NCI-H526 (cell line): ENCODE measurements at regions not wholly inside any gene's neighbourhood (a gene's known extent, or its start where the extent isn't known, plus 50 kb on each side); places are given as distances from the start of the nearest gene placed in this dataset.
A peak's percentile ranks its signal among the peaks of the same experiment; 100 is the strongest.
"Not testable (repeated sequence)": the region's sequence is repeated elsewhere in the genome, so short reads cannot be mapped to it uniquely, and the experiment has no call there.

Experiments used
- DNase-seq, 2 experiments: peaks; one replicate each; lab custom pipeline; 2025; lab: John Stamatoyannopoulos, UW

DNA sequence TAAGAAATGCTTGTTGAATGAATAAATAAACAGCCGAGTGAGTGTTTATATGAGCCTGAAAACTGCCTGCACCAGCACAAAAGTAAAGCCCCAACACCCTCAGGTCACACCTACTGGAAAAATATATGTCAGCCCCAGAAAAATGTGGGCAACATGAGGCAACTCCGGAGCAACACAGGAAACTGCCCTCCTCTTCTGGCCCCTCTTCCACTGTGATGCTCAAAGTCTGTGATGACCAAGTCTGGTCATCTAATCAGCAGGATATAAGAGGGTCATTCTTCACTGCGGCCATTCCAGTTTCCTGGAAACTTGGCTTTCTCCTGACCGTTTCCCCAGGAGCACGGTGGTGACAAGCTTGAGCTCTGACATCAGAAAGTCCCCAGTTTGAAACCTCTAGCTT is 159.6 kb upstream of the PZP start:
- no peak for DNase-seq

DNA sequence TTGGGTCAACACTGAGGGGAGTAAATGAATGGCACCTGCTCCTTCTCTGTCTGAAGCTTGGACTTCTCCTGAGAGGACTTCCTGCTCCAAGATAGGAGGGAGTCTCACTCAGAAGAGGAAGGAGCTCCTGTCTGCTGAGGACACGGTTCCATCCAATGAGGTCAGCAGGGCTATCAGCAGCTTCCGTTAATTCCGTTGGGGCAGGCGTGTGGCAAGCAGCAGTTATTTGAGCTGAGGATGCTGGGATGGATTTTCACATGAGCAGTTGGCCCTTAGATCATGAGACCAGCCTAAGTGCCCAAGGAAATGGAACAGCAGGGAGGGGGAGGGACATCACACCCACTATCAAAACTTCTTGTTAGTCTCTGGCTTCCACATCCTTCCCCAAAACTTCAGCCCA is 159.0 kb upstream of the PZP start:
- DNase-seq: no peak

DNA sequence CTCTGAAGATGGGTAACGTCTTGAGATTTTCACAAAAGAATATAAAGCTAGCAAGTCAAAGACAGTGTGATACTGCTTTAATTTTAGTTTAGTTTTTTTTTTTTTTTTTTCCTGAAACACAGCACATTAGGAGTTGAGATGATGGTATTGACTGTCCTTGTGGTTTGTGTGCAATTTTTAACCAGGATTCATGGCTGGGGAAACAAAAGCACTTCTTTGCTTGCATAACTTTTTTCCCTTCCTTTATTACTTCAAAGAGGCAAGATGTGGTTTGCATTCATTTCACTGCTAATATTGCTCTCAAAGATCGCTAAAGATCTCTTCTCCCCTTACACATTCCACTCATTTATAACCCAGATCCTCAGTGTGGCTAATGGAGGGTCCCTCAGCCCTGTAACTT is 157.1 kb upstream of the PZP start:
- no peak for DNase-seq

DNA sequence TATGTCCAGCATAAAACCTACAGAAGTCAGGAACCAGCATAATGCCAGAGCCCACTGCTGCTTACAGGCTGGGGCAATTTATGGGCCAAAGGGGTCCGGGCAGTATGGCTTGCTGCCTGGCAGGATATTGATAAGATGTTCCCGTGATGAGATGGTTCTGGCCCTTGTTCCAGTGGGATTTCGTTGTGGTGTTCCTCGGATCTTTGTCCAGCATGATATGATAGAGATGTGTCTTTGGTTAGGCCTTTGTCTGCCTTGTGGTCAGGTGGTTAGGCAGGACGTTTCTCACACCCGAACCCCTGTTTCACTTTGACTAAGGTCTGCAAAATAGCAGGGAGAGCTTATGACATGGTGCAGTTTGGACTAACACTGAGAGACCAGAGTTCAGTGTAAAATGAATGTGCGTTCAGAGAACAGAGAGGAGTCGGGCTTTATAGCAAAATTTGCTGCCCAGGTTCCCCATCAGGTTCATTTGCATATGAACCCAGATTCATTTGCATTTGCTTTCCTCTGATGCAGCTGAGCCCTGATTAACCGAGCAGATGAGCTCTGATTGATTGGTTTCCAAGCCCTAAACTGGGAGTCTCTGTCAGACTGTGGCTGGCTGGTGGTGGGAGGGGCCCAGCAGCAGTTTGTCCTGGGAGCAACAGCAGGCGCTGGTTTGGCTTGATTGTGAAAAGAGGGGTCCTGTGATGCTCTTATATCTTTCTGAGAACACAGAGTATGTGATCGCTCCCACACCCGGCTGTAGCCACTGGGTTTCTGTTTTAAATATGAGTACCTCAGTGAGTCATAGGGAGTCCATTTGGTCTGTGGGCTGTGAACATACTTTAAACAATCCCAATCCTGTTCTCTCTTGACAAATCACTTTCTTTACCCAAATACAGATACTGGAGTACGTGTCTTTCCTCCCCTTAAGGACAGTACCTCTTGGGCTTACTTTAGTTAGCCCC is 156.3 kb upstream of the PZP start:
- peak; percentile 82 to 89 for DNase-seq

DNA sequence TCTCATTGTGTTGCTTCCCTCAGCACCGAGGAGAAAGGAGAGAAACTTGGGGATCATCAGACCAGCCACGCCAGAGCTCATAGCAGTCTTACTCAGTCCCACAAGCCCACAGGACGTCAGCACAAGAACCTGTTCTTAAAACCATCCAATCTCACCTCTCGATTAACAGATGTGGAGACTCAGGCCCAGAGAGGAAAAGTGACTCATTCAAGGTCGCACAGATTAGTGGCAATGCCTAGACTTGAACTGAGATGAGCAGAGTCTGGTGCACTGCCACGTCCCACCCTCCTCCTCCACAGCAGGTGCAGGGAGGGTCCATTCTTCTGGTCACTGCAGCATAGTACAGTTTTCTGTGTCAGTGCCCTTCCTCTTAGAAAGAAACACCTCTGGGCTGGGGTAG is 154.9 kb upstream of the PZP start:
- DNase-seq: no peak

DNA sequence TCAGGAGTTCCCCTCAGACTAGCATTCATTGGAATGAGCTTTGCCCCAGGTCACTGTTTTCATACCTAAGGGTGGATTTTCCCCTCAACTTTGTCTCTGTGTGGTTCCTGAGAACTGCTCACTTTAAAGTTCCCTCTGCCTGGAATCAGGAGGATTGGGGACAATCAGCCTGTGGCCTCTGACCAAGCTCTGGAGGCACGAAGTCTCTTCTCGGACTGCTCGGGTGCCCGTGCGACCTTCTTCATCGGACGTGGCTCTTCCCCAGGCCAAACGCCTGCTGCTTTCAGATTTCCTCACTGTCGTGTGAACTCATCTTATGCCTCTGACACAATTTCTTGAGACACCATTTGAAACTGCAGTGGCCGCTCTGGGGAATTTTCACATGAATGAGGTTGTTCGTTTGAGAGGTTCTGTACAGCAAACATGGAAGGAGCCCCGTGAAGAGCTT is 153.7 kb upstream of the PZP start:
- no peak for DNase-seq

DNA sequence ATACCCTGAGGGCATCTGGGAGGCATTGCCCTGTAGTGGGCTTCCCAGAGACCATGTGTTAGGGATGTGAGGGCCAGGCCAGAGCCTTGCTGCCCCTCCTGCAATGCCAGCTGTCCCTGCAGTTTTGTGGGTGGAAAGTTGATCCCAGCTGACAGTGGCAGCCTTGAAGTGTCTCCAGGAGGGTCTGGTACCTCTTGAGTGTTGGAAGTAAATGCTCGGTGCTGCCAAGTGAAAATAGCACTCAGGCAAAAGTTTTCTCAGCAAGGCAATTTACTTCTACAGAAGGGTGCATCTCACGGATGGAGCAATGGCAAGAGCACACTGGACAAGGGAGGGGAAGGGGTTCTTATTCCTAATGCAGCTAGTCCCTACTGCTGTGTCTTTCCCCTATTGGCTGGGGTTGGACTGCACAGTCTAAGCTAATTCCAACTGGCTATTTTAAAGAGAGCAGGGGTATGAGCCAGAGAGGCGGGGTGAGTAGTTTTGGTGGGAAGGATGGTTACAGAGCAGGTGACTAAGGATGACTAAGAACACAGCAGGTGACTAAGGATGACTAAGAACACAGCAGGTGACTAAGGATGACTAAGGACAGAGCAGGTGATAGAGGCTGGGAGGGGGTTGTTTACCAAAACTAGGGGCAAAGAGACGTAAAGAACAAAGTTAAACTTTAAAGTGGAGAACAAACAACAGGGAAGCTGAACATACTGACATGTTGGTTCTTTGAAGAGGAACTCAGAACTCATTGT is 146.0 kb upstream of the PZP start:
- DNase-seq: not testable (repeated sequence)

DNA sequence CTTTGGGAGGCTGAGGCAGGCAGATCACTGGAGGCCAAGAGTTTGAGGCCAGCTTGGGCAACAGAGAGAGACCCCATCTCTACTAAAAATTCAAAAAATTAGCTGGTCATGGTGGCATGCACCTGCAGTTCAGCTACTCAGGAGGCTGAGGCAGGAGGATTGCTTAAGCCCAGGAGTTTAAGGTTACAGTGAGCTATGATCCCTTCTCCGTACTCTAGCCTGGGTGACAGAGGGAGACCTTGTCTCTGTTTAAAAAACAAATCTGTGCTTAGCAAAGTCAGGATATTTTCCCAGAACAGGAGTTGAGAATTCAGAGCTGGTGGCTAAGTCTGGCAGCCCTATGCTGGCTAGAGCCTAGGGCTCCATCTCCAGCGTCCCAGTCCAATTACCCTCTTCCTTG is 142.9 kb upstream of the PZP start:
- DNase-seq: no peak

DNA sequence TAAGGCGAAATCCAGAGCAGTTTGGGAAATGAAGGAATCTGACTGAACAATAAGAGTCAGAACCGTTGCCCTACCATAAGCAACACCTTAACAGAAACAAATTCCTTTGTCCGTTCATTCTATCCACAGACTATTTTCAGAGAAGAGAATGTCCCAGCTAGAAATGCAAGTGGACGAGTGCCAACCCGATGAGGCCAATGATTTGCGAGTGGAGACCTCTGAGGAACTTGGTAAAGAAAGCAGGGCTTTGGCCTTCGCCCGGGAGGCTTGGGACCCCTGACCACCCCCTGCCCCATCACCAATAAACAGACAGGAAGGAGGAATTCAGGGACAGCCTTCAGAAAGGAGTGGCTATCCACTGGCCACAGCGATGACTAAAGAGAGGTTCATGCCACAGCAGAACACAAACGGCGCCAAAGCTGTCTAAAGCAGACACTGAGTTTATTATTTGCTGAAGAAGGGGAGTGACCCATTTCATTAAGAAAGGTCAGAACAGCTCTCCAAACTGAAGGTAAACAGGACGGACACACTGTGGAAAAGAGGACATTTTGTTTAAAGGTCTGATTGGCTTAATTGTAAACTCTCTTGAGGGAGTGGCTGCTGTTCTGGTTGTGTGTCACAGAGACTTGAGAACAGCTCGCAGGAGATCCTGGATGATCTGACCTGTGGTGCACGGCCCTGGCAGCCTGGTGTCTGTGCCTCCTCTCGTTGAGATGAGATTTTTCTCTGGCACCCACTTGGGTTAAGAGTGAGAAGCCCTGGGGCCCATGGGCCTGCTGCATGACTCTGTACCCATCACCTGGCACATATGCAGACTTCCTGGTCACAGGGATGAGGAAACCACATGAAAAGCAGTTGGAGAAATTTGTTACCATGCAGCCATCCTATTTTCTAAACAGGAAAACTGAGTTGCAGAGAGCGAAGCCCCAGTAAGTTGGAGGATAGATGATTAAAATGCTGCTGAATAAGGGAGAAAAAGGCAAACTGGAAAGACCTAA is 142.0 kb upstream of the PZP start:
- DNase-seq: no peak

DNA sequence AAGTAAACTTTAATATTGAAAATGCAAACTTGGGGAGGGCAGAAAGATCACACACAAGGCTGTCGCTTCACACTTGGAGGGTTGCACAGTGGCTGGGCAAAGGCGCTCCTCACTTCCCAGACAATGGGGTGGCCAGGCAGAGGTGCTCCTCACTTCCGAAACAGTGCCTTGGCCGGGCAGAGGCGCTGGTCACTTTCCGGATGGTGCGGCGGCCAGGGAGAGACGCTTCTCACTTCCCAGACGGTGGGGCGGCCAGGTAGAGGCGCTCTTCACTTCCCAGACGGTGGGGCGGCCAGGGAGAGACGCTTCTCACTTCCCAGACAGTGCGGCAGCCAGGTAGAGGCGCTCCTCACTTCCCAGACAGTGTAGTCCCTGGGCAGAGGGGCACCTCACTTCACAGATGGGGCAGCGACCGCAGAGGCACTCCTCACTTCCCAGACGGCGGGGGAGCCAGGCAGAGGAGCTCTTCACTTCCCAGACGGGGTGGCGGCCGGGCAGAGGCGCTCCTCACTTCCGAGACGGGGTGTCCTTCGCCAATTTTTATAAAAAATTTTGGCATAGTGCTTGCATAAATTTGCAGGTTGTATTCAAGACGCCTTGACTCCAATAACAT is 140.8 kb upstream of the PZP start:
- no peak for DNase-seq

DNA sequence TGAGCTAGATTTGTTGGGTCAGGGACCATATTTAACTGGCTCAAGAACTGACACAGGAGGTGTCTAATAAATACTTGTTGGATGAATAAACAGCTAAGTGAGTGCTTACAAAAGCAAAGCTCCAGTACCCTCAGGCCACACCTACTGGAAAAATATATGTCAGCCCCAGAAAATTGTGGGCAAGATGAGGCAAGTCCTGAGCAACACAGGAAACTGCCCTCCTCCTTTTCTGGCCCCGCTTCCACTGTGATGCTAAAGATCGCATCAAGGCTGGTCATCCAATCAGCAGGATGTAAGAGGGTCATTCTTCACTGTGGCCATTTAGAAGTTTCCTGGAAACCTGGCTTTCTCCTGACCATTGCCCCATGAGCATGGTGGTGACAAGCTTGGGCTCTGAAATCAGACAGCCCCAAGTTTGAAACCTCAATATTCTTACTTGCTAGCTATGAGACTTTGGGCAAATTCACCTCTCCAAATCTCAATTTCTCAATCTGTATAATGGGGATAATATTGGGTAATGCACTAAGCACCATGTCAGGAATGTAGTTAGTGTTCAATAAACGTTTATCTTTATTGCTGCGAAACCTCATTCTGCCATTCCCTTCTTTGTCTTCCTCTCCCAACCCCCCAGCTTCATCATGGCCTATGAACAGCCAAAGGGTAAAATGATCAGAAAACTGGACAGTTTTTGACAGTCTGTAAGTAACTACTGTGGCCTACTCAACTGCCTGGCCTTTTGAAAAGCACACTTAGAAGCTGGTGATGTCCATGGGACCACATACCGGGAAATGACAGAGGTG is 139.3 kb upstream of the PZP start:
- DNase-seq: no peak

DNA sequence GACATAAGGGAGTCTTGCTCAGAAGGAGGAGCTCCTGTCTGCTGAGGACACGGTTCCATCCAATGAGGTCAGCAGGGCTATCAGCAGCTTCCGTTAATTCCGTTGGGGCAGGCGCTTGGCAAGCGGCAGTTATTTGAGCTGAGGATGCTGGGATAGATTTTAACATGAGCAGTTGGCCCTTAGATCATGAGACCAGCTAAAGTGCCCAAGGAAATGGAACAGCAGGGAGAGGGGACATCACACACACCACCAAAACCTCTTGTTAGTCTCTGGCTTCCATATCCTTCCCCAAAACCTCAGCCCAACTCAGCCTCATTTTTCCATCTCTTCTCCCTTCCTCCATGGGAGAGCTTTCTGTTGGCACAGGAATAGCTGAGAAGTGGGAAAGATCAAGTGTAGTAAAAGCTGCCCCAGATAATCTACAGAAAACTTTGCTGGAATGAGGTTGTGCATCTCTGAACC is 138.7 kb upstream of the PZP start:
- no peak for DNase-seq

DNA sequence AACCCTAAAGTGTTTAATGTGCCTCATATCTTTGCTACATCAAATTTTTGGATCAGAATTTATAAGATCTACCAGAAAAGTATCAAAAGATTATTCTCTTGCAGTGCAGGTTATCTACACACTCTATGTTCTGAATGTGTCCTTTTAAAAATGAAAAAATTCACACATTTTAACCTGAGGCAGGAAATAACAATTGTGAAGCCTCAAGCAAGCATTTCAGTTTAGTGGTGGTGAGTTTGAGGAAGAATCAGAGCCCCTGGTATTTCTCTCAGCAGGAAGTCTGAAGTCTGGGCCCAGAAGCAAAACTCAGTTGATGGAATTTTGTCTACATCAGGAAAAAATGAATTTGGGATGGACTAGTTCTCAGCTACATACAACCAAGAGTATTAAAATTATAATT is 137.0 kb upstream of the PZP start:
- no peak for DNase-seq

DNA sequence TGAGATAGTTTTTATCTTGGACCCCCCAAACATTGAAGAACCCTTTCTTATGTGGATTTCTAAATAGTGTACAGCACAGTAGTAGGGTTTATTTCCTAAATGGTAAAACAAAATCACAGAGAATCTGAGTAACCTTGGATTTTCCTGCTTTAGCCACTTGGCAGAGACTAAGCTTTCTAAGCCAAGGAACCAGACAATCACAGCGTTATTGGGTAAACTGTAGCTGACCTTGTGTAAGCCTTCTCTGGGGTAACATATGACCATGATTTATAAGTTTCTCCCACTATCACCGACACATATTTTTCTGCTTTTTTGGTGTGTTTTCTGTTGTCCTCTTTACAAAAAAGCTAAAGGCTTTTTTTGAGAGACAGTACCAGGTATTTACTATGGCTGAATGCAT is 136.3 kb upstream of the PZP start:
- DNase-seq: no peak

DNA sequence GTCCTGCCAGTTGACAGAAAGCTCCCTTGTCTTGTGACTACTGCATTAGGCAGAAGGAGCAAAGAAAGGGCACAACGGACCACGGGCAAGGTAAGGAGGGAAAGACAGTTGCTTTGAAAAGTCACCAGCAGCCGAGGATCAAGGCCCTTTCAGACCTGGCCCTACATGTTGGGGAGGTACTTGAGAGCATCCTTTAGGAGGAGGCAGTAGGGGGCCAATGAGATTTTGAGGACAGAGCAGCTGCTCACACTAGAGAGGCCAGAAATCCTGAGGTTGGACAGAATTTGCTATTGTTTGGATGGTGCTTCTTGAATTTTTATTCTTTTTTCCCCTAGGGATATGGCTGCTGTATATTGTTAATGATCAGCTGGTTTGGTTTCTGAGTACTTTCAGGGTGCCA is 135.5 kb upstream of the PZP start:
- no peak for DNase-seq

DNA sequence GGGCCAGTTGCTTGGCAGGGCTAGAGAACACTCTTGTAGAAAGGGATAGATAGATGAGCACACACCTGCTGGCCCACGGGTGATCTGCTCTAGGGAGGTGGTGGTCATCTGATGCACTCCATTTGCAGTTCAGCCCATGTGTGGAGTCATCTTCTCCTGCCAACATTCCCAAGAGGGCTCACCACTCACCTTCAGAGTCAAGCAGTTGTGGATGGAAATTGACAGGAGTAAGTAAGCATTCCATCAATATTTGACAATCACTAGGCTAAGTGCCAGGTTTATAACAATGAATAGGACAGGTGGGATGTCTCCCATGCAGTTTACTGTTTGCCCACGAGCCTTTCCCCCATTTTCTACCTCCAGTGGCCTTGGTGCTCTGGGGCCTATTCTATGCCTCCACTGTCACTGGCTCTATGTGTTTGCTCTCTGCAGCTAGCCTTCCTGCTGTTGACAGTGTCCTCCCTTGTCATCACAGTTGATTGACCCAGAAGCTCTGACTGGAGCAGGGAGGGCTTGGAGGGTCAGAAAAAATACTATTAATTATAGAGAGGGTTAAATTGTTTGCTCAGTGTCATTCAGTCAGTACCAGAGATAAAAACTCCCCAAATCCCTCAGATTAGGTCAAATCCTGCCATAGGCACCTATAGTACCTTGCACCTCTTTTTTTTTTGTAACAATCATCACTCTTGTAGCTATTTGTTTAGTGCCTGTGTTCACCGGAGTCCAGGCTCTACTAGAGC is 134.6 kb upstream of the PZP start:
- DNase-seq: no peak

DNA sequence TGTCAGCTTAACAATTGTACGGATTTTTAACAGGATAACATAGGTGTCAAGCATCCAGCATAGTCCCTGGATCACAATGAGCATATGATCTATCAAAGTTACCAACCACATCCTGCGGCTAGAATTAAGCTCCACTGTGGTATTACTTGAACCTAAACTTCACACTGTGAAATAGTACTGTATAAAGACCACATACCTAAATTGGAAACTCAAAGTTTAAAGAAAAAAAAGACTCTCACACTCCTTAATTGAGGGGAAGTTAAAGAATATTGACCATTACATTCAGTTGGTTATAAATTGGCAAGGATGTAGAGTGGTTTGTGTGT is 133.0 kb upstream of the PZP start:
- DNase-seq: no peak

DNA sequence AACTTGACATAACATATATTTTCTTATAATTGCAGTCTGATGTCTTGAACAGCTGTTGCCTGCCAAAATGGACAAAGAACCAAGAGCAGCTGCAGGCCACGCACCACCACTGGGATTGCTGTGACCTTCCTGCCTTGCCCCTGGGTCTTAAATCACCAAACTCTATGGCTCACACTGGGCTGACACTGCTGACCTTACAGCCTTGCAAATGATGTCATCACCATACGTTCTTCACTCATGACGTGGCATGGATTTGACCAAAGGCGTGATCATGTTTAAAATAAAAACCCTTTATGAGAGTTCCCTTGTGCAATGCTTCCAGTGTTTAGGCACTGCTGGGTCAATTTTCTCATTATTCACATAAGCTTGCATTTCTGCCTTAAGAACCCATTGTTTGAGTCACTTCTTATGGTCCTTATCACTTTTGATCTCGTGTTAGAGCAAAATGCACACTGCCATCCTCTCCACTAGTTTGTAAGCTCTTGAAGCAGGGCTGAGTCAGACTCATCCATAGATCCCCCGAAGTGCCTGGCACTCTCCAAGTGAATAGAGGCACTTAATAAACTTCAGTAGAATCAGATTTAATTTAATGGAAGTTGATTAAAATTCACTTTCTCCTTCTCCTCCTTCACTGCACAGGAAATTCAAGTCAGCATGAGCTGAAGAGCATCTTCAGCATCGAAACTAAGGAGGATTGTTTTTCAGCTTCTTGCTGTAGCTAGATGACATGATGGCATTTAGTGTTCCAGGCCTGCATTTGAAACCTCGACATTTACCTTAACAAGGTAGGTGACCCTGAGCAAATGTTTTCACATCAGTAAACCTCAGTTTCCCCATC is 132.4 kb upstream of the PZP start:
- no peak for DNase-seq

DNA sequence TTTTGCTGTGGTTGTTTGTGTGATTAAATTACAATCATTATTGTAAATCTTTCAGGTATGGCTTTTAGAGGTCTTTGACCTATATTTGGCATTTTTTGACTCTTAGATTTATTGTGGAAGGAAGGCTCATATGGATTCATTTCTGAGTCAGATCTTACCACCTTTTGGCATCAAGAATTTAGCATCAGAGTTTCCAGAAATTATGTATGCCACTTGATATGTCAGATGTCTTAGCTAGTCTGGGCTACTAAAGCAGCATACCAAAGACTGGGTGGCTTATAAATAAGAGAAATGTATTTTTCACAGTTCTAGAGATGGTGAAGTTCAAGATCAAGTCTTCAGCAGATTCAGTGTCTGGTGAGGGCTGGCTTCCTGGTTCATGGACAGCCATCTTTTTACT is 129.5 kb upstream of the PZP start:
- no peak for DNase-seq
